ENCODE measurements at regions not wholly inside any gene's neighbourhood (a gene's known extent, or its start where the extent isn't known, plus 50 kb on each side); places are given as distances from the start of the nearest gene placed in this dataset.

- TF ChIP-seq CTCF (IDR thresholded peaks at IDR 0.05) (no peak), POLR2A (IDR thresholded peaks at IDR 0.05) (no peak)
Observed at GRCh38 chr14:86815341-86815740, 1177.6 kb downstream of the GALC start.

All from right lobe of liver (tissue), 4 donors.